GM10248 (cell line): ENCODE measurements at regions not wholly inside any gene's neighbourhood (a gene's known extent, or its start where the extent isn't known, plus 50 kb on each side); places are given as distances from the start of the nearest gene placed in this dataset.
"Not testable (repeated sequence)": the region's sequence is repeated elsewhere in the genome, so short reads cannot be mapped to it uniquely, and the experiment has no call there.

Source experiments
- CTCF ChIA-PET: fragments of 300-600 bp; sonication (Branson Sonifier 250); formaldehyde crosslinking; extraction: SDS; loops from one replicate; lab custom pipeline; 2021; ENCODE audit warnings: antibody characterized with exemption; lab: Yijun Ruan, JAX
- POLR2A ChIA-PET: fragments of 350-650 bp; sonication (Branson Sonifier 250); formaldehyde crosslinking; extraction: SDS; loops from one replicate; lab custom pipeline; 2020; ENCODE audit warnings: antibody characterized with exemption; lab: Yijun Ruan, JAX
- DNase-seq: peaks from one replicate; pipeline ENCODE4 v3.0.0; 2012; ENCODE audit errors: extremely low spot score
- CTCF ChIP-seq: IDR thresholded peaks from 2 replicates; pipeline ENCODE4 v1.5.1; 2012; ENCODE audit warnings: mild to moderate bottlenecking, low read depth; ENCODE audit errors: extremely low read depth, missing control alignments, control extremely low read depth

GRCh38 chr20:43404878-43405277 is 52.8 kb upstream of the SRSF6 start:
- peak; percentile 42 for DNase-seq
- peak; percentile 31 for TF ChIP-seq CTCF
- ChIA-PET CTCF (interaction anchor here (0.8 to 1.0 kb wide), 5 partner anchors 10 to 44 kb away, joined by 3 to 4 read pairs (median 3); no protein-coding TSS in a partner anchor), POLR2A (no interaction called here)

- CTCF ChIA-PET, DNase-seq, POLR2A ChIA-PET: not testable (repeated sequence)
Observed at GRCh38 chr20:43400882-43401281, 56.8 kb upstream of the SRSF6 start.

GRCh38 chr20:43398676-43399324 is 58.9 kb upstream of the SRSF6 start:
- no peak for TF ChIP-seq CTCF
- ChIA-PET POLR2A (no interaction called here), CTCF (interaction anchor here (1.9 kb wide), 1 partner anchor 36 kb away, joined by 4 read pairs; no protein-coding TSS in a partner anchor)
- no peak for DNase-seq

GRCh38 chr20:43397147-43397546 is 60.5 kb upstream of the SRSF6 start:
- no peak for TF ChIP-seq CTCF
- ChIA-PET POLR2A (no interaction called here), CTCF (interaction anchor here (1.0 to 1.9 kb wide), 2 partner anchors 20 to 35 kb away, joined by 3 to 4 read pairs; no protein-coding TSS in a partner anchor)
- no peak for DNase-seq

GRCh38 chr20:43393052-43393451 is 64.6 kb upstream of the SRSF6 start:
- no peak for TF ChIP-seq CTCF
- ChIA-PET CTCF (interaction anchor here (0.9 kb wide), 1 partner anchor 16 kb away, joined by 3 read pairs; no protein-coding TSS in a partner anchor), POLR2A (no interaction called here)
- no peak for DNase-seq

- ChIA-PET POLR2A (no interaction called here), CTCF (interaction anchor here (0.9 kb wide), 1 partner anchor 16 kb away, joined by 3 read pairs; no protein-coding TSS in a partner anchor)
- no peak for DNase-seq
- TF ChIP-seq CTCF, result no peak
Observed at GRCh38 chr20:43392561-43392960, 65.1 kb upstream of the SRSF6 start.
